GM06990 (cell line): ENCODE measurements at regions not wholly inside any gene's neighbourhood (a gene's known extent, or its start where the extent isn't known, plus 50 kb on each side); places are given as distances from the start of the nearest gene placed in this dataset.
"Not testable (repeated sequence)": the region's sequence is repeated elsewhere in the genome, so short reads cannot be mapped to it uniquely, and the experiment has no call there.

Experiments
- DNase-seq: peaks from one replicate; pipeline ENCODE4 v3.0.0-alpha.2; 2011; ENCODE audit not compliant: insufficient read length; ENCODE audit errors: extremely low read depth
- H3K27me3 ChIP-seq: replicated peaks from 2 replicates; pipeline ENCODE4 v1.6.0; 2011; ENCODE audit warnings: low read length; ENCODE audit not compliant: control insufficient read depth, insufficient read depth
- H3K36me3 ChIP-seq: 2 replicates; pipeline ENCODE4 v1.5.1; 2011; ENCODE audit warnings: low read length; ENCODE audit not compliant: control insufficient read depth, insufficient read depth
- H3K4me3 ChIP-seq: replicated peaks from 2 replicates; pipeline ENCODE4 v1.5.1; 2011; ENCODE audit warnings: low read depth, mild to moderate bottlenecking, control low read depth, low read length
- TF ChIP-seq, protein P1 (sequence below): IDR thresholded peaks from 2 replicates; pipeline ENCODE4 v1.5.1; 2011; ENCODE audit warnings: low read length, control low read depth, mild to moderate bottlenecking, inconsistent platforms; ENCODE audit not compliant: insufficient read depth, poor library complexity, severe bottlenecking

DNA sequence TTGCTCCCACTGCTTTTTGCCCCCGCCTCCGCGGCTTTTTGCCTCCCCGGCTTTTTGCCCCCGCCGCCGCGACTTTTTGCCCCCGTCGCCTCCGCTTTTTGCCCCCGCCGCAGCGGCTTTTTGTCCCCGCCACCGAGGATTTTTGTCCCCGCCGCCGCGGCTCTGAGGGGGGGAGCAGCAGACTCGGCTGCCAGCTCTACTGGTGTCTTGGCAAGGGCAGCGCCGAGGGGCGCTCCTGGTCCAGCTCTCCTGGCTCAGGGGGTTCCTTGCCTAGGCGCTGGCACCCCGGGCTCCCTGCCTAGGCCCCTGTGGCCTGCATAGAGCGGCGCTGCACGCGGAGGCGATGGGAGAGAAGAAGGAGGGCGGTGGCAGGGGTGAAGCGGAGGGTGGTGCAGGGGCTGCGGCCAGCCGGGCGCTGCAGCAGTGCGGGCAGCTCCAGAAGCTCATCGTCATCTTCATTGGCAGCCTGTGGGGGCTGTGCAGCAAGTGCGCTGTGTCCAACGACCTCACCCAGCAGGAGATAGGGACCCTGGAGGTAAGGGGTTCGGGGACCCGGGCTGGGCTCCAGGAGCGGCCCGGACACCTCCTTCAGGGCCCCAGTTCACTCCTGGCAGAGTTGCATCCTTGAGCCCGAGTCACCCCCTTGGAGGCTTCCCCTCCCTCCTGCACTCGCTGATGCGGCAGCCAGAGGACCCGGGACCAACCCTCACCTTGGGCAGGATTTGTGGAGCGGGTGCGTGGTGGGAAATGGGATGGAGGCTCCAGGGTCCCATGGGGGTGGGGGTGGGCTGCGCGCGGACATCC, 642.4 kb downstream of the GOLGA6L6 start:
- TF ChIP-seq, protein P1, sequence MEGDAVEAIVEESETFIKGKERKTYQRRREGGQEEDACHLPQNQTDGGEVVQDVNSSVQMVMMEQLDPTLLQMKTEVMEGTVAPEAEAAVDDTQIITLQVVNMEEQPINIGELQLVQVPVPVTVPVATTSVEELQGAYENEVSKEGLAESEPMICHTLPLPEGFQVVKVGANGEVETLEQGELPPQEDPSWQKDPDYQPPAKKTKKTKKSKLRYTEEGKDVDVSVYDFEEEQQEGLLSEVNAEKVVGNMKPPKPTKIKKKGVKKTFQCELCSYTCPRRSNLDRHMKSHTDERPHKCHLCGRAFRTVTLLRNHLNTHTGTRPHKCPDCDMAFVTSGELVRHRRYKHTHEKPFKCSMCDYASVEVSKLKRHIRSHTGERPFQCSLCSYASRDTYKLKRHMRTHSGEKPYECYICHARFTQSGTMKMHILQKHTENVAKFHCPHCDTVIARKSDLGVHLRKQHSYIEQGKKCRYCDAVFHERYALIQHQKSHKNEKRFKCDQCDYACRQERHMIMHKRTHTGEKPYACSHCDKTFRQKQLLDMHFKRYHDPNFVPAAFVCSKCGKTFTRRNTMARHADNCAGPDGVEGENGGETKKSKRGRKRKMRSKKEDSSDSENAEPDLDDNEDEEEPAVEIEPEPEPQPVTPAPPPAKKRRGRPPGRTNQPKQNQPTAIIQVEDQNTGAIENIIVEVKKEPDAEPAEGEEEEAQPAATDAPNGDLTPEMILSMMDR, result no peak
- no peak overlapping the region for H3K4me3 ChIP-seq
- no peak for DNase-seq
- no peaks in the 10 kb centered on the region for H3K27me3 ChIP-seq
- H3K36me3 ChIP-seq, result no peaks in the 10 kb centered on the region

DNA sequence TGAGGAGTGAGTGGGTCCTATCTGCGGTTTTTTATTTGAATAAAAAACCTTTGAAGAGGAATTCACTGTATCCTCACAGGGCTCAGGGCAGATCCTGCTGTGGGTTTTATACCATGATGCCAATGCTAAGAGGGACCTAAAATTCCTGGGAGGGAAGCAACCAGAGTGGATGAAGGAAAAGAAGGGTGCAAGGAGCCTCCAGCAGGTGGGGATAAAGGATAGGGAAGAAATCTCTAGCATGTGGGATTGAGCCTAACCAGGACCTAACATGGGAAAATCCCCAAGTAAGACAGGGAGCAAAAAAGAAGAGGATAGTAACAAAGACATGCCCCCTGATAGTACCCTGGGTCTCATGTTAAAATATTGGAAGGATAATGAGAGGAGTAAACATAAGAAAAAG, 652.8 kb downstream of the GOLGA6L6 start:
- H3K27me3 ChIP-seq, H3K4me3 ChIP-seq, DNase-seq, H3K36me3 ChIP-seq: not testable (repeated sequence)

DNA sequence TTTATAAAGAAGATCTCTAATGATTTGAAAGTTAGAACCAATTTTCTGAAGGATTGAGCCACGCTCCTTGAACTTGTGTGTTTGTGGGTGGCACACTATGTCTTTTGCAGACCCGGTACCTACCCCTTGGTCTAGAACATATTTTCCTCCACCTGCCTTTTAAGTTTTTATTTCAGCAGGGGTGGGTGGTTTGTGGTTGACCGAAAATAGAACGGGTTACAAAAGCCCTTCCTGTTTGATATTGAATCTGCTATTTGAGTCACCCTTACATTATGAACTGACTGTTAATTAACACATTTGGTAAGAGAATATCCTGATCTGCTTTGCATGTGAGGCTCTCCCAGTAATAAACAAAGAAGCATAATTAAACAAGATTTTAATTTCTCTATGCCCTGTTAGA, 697.5 kb downstream of the GOLGA6L6 start:
- H3K4me3 ChIP-seq, H3K36me3 ChIP-seq, DNase-seq, H3K27me3 ChIP-seq: not testable (repeated sequence)
